Retinal pigment epithelial cell (primary cell): ENCODE measurements at regions not wholly inside any gene's neighbourhood (a gene's known extent, or its start where the extent isn't known, plus 50 kb on each side); places are given as distances from the start of the nearest gene placed in this dataset.

Experiments
- DNase-seq: peaks from one replicate; pipeline ENCODE4 v3.0.0-alpha.2; 2010; ENCODE audit warnings: low read depth
- H3K4me3 ChIP-seq: 2 replicates; pipeline ENCODE4 v1.5.1; 2011; ENCODE audit warnings: mild to moderate bottlenecking, low read length, control low read depth, moderate library complexity
- TF ChIP-seq, protein P1 (sequence below): conservative IDR thresholded peaks from 2 replicates; pipeline ENCODE4 v1.5.1; 2011; ENCODE audit warnings: low read depth, low read length, control low read depth, inconsistent platforms

DNA sequence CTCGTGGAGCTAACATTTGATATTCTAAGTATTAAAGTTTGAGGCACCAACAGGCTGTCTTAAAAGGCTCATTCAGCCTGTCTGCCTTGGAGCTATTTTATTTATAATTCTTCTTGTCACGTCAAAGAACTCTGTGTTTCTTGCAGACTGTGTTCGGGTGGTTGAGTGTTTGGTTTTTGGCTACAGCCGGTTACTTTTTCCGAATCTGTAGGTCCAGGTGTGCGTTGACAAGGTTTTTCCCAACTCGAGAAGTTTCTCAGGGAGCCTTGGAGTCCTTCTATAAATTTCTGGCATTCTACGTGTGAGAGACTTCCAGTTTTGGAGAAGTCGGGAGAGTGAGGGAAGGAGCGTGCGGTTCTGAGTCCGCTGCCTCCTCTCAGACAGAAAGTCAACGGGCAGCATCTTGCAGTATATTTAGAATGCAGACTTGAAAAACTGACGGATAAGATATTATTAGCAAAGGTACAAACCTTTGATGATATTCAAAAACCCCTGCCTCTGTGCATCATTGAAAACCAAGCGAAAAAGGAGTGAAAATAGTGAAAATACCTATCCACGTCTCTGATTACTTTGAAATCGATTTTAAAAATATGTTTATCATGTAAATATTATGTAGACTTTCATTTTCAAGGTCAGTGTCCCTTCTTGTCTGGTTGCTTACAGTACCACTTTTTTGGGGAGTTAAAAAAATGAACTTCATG, 85.2 kb upstream of the PPARA start:
- H3K4me3 ChIP-seq = no peak overlapping the region
- no peak for DNase-seq
- TF ChIP-seq, protein P1, sequence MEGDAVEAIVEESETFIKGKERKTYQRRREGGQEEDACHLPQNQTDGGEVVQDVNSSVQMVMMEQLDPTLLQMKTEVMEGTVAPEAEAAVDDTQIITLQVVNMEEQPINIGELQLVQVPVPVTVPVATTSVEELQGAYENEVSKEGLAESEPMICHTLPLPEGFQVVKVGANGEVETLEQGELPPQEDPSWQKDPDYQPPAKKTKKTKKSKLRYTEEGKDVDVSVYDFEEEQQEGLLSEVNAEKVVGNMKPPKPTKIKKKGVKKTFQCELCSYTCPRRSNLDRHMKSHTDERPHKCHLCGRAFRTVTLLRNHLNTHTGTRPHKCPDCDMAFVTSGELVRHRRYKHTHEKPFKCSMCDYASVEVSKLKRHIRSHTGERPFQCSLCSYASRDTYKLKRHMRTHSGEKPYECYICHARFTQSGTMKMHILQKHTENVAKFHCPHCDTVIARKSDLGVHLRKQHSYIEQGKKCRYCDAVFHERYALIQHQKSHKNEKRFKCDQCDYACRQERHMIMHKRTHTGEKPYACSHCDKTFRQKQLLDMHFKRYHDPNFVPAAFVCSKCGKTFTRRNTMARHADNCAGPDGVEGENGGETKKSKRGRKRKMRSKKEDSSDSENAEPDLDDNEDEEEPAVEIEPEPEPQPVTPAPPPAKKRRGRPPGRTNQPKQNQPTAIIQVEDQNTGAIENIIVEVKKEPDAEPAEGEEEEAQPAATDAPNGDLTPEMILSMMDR = no peak

DNA sequence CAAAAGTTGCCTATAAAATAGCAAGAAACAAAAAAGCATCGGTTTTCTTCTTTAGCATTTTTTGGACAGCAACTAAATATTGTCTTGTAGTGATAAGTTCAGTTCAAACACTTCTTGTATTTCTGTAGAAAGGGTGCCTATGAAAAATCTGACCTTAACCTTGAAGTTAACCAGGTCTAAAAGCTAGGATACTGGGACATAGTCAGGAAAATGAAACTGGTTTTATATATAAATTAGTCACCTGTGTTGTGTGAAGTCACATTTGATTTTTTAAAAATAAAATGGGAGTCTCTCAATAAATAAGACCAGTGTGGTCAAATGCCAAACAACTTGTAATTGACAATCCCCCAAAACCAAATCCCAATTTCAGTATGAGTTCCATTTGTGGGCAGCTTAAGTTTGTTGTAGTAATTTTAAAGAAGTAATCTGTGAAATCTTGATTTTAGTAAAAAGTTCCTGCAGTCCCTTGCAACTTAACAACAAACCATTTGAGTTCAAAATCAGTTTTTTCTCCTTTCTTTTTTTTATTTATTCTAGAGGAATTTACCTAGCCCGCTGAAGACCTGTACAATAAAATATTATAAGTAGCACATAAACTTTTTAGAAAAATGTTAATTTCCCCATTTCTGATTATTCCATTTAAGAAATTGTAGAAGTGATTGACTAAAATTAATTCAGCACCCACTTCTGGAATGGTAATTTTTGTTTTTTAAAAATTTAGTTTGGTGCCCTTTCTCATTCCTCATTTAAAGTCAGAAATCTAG, 84.5 kb upstream of the PPARA start:
- TF ChIP-seq, protein P1 = no peak
- DNase-seq = no peak
- H3K4me3 ChIP-seq = no peak overlapping the region

DNA sequence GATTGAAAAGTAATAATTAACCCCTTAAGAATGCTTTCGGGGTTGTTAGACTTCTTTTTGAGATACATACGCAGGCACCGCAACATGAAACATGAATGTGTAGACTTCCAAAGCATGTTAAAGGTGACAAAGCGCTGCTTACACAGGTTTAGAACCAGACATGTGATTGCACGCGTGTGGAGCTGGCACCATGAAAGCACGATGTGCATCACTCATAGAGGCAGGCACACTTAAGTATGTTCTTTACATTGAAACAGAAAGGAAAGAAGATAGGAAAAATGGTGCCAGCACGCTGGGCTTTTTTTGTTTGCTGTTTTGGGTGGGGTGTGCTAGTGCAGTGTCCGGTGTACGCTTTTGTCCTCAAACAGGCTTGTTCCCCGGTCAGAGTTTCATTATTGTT, 83.6 kb upstream of the PPARA start:
- H3K4me3 ChIP-seq = no peak overlapping the region
- TF ChIP-seq, protein P1 = no peak
- DNase-seq = no peak

DNA sequence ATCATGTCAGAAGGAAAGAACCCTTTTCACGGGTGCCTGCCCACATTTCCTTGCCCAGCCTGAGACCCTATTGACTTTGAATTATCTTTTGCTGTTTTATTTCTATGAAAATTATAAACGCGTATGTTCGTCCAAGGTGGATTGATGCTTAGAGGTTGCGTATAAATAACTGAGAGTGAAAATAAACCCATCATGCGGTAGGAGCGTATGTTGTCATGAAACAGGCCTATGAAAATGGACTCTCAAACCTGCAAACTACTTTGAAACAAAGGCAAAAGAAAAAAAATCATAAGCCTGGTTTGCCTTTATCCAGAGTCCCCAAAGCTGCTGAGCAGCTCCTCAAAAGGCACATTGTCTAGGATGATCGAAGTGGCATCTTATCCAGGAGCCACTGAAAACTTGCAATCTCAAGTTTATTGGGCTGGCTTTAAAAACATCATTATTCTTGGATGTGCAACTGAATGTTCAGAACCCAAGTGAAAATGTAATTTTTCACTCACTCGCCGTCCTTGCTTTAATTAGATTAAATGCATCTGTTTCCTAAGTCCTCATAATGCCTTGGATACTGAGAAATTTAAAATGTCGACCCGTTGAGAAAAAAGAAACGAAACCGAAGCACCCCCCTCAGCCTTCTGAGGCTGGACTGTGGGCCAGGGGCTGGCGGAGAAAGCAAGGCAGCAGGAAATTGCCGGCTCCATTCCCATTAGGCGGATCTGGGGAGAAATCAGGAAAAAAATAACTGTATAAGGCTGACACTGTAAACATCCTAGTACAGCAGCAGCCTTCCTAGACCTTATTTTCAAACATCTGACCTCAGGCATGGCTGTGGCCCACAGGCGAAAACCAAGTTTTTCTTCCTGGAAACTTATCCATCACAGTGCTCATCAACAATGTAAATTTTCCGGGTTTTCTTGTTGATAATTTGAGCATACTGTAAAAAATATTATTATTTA, 82.9 kb upstream of the PPARA start:
- TF ChIP-seq, protein P1 = no peak
- no peak for DNase-seq
- no peak overlapping the region for H3K4me3 ChIP-seq

DNA sequence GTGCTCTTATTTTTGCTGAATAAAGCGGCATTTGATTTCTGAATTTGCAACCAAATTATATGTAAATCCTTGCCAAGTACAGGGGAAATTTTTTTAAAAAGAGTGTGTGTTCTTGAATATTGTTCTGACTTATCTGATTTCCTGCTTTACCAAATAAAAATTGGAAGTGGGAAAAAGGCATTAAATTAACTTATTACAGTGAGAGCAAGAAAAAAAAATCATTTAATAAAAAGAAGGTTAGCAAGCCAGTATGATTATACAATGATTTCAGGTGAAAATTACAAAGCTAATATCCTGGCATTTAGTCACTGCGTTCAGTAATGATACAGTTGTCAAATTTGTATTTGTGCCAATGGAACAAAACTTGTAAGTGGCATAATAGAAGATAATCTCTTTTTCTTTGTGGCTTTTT, 82.1 kb upstream of the PPARA start:
- H3K4me3 ChIP-seq = no peak overlapping the region
- TF ChIP-seq, protein P1 = no peak
- no peak for DNase-seq

DNA sequence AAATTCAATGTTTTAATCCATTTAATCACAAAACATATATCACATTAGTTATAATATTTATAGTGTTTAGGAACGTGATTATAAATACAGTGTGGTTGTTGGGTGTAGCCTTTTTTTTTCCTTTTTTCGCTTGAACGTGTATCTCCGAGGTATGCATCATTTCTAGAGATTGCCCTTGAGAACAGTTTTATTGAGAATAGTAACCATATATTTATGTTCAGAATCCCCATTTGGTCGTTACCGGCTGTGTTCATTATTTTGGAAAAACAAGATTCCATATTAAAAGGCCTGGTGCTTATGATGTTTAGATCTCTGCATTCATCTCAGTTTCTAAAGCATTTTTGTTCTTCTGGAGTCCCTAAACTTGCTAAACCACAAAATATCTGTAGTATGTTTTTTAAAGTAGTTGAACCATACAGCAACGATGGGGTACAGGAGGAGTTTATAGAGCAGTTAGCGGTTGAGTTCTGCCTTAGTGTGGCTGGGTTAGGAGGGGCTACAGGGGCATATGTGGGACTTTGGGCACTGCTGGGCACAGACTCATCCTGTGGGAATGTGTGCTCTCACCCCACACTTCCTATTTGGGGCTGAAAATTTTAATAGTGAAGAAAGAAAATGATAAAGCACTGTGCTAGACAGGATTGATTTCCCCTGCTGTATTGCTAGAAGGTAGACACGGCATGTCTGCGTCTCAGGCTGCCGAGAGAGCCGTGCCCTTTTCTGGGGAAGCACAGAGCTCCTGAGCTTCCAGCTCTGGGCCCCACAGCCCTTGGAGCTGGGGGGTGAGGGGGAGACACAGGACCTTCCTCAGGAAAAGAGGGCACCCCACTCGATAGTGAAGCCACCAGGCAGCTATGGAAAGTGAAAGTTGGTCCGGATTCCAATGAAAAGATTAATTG, 81.5 kb upstream of the PPARA start:
- no peak for DNase-seq

More for the DNA sequence above, 81.5 kb upstream of the PPARA start:
- H3K4me3 ChIP-seq = no peak overlapping the region
- TF ChIP-seq, protein P1 = no peak
